ENCODE measurements at regions not wholly inside any gene's neighbourhood (a gene's known extent, or its start where the extent isn't known, plus 50 kb on each side); places are given as distances from the start of the nearest gene placed in this dataset.

GRCh38 chr6:99811636-99812035, 182.4 kb downstream of the MCHR2 start:
- no peak for TF ChIP-seq POLR2A (IDR thresholded peaks at IDR 0.05)
- TF ChIP-seq CTCF (IDR thresholded peaks at IDR 0.05) = no peak
- no peak overlapping the region for H3K4me3 ChIP-seq
- no peak overlapping the region for H3K27ac ChIP-seq
- H3K36me3 ChIP-seq (ENCODE audit: low read depth, missing control alignments) = no peaks in the 10 kb centered on the region
- WGBS, 2 donors = 71 to 74% methylated on average over 1 of the region's 1 CpG
- intact Hi-C loops (cut with DNase I; ENCODE audit: low total_unique reads) = no loop called here
- H3K9me3 ChIP-seq = no peaks in the 10 kb centered on the region
- H3K4me1 ChIP-seq = no peaks in the 10 kb centered on the region
- no peak for DNase-seq
- no peaks in the 10 kb centered on the region for H3K27me3 ChIP-seq

- WGBS, 2 donors = 0 to 25% methylated on average over 1 of the region's 1 CpG
- no peaks in the 10 kb centered on the region for H3K4me1 ChIP-seq
Observed at GRCh38 chr6:99813565-99813964, 180.5 kb downstream of the MCHR2 start.

GRCh38 chr6:99814230-99814928, 179.6 kb downstream of the MCHR2 start:
- DNase-seq = no peak
- intact Hi-C loops (cut with DNase I; ENCODE audit: low total_unique reads) = no loop called here
- TF ChIP-seq CTCF (IDR thresholded peaks at IDR 0.05) (no peak), POLR2A (IDR thresholded peaks at IDR 0.05) (no peak)
- H3K27me3 ChIP-seq = no peaks in the 10 kb centered on the region
- no peak overlapping the region for H3K27ac ChIP-seq
- no peaks in the 10 kb centered on the region for H3K9me3 ChIP-seq
- no peak overlapping the region for H3K4me3 ChIP-seq
- WGBS, 2 donors = 76 to 79% methylated on average over 6 of the region's 6 CpGs
- H3K4me1 ChIP-seq = no peaks in the 10 kb centered on the region
- no peaks in the 10 kb centered on the region for H3K36me3 ChIP-seq (ENCODE audit: low read depth, missing control alignments)

More at GRCh38 chr6:99813565-99813964, 180.5 kb downstream of the MCHR2 start:
- H3K36me3 ChIP-seq (ENCODE audit: low read depth, missing control alignments) = no peaks in the 10 kb centered on the region
- H3K4me3 ChIP-seq = no peak overlapping the region
- no peaks in the 10 kb centered on the region for H3K9me3 ChIP-seq
- H3K27ac ChIP-seq = no peak overlapping the region
- H3K27me3 ChIP-seq = no peaks in the 10 kb centered on the region
- TF ChIP-seq POLR2A (IDR thresholded peaks at IDR 0.05) = no peak
- no peak for TF ChIP-seq CTCF (IDR thresholded peaks at IDR 0.05)
- intact Hi-C loops (cut with DNase I; ENCODE audit: low total_unique reads) = no loop called here
- DNase-seq = no peak

GRCh38 chr6:99816795-99817194, 177.2 kb downstream of the MCHR2 start:
- DNase-seq = no peak
- no peaks in the 10 kb centered on the region for H3K36me3 ChIP-seq (ENCODE audit: low read depth, missing control alignments)
- TF ChIP-seq POLR2A (IDR thresholded peaks at IDR 0.05) = no peak
- TF ChIP-seq CTCF (IDR thresholded peaks at IDR 0.05) = no peak
- intact Hi-C loops (cut with DNase I; ENCODE audit: low total_unique reads) = no loop called here
- H3K27me3 ChIP-seq = no peaks in the 10 kb centered on the region
- H3K4me3 ChIP-seq = no peak overlapping the region
- no peak overlapping the region for H3K27ac ChIP-seq
- no peaks in the 10 kb centered on the region for H3K4me1 ChIP-seq
- no peaks in the 10 kb centered on the region for H3K9me3 ChIP-seq
- 69 to 74% methylated on average over 5 of the region's 5 CpGs for WGBS, 2 donors

GRCh38 chr6:99818161-99818560, 175.9 kb downstream of the MCHR2 start:
- intact Hi-C loops (cut with DNase I; ENCODE audit: low total_unique reads) = no loop called here

More at GRCh38 chr6:99818161-99818560, 175.9 kb downstream of the MCHR2 start:
- no peak for DNase-seq
- no peaks in the 10 kb centered on the region for H3K27me3 ChIP-seq
- 82 to 92% methylated on average over 2 of the region's 2 CpGs for WGBS, 2 donors
- H3K4me3 ChIP-seq = no peak overlapping the region
- no peaks in the 10 kb centered on the region for H3K36me3 ChIP-seq (ENCODE audit: low read depth, missing control alignments)
- H3K4me1 ChIP-seq = no peaks in the 10 kb centered on the region
- H3K9me3 ChIP-seq = no peaks in the 10 kb centered on the region
- H3K27ac ChIP-seq = no peak overlapping the region
- TF ChIP-seq CTCF (IDR thresholded peaks at IDR 0.05) (no peak), POLR2A (IDR thresholded peaks at IDR 0.05) (no peak)

Data from testis (tissue), 2 donors.